Breast epithelium (tissue), 3 donors: ENCODE measurements at regions not wholly inside any gene's neighbourhood (a gene's known extent, or its start where the extent isn't known, plus 50 kb on each side); places are given as distances from the start of the nearest gene placed in this dataset.

ENCODE experiments used
- CTCF ChIP-seq, 3 donors: fragments of 450-650 bp; IDR thresholded peaks; one replicate each; pipeline ENCODE4 v1.5.1; 2016 to 2017; ENCODE audit warnings: antibody characterized with exemption in 3 of 3, mild to moderate bottlenecking in 3 of 3, moderate library complexity in 3 of 3
- POLR2A ChIP-seq: fragments of 450-650 bp; IDR thresholded peaks from one replicate; pipeline ENCODE4 v1.6.1; 2016; ENCODE audit warnings: antibody characterized with exemption, mild to moderate bottlenecking, moderate library complexity
- POLR2AphosphoS5 ChIP-seq, 3 donors: sonication (generic); formaldehyde crosslinking; IDR thresholded peaks; one replicate each; pipeline ENCODE4 v1.6.1; 2017; ENCODE audit warnings: antibody characterized with exemption in 3 of 3

- TF ChIP-seq POLR2A (no peak), CTCF (IDR thresholded peaks at IDR 0.05) (no peak), POLR2AphosphoS5 (IDR thresholded peaks at IDR 0.05) (no peak)
Observed at GRCh38 chr3:74992898-74993297, 378.4 kb upstream of the CNTN3 start.
